AG04450 (cell line): ENCODE measurements at regions not wholly inside any gene's neighbourhood (a gene's known extent, or its start where the extent isn't known, plus 50 kb on each side); places are given as distances from the start of the nearest gene placed in this dataset.
A peak's percentile ranks its signal among the peaks of the same experiment; 100 is the strongest.

ENCODE experiments used
- CTCF ChIA-PET: fragments of 300-600, 350-600 bp; formaldehyde crosslinking; extraction: SDS; loops from one replicate; lab custom pipeline; 2022; ENCODE audit warnings: antibody characterized with exemption, inconsistent platforms; lab: Charles Lee
- POLR2A ChIA-PET: fragments of 350-600 bp; formaldehyde crosslinking; extraction: SDS; loops from one replicate; lab custom pipeline; 2021; ENCODE audit warnings: antibody characterized with exemption, inconsistent platforms; lab: Yijun Ruan, JAX
- DNase-seq: peaks from one replicate; pipeline ENCODE4 v3.0.0-alpha.2; 2011; ENCODE audit warnings: low read depth, low spot score
- H3K27ac ChIP-seq: one replicate; pipeline ENCODE4 v1.5.1; 2012; ENCODE audit warnings: low read depth, low read length, control low read depth
- H3K27me3 ChIP-seq: one replicate; pipeline ENCODE4 v1.6.0; 2012; ENCODE audit warnings: low read length; ENCODE audit not compliant: control insufficient read depth, insufficient read depth
- H3K4me3 ChIP-seq: 2 replicates; pipeline ENCODE4 v1.5.1; 2011; ENCODE audit warnings: mild to moderate bottlenecking, low read depth, low read length, control low read depth
- H3K9me3 ChIP-seq: 2 replicates; pipeline ENCODE4 v1.5.1; 2012; ENCODE audit warnings: low read length; ENCODE audit not compliant: control insufficient read depth, insufficient read depth
- CTCF ChIP-seq: IDR thresholded peaks from 2 replicates; pipeline ENCODE4 v1.5.1; 2011; ENCODE audit warnings: low read depth, low read length, control low read depth, inconsistent platforms

GRCh38 chr4:89657931-89658700, 178.8 kb downstream of the SNCA start:
- H3K27me3 ChIP-seq, result no peaks in the 10 kb centered on the region
- ChIA-PET CTCF (interaction anchor here (0.6 to 6.3 kb wide), 55 partner anchors 8 to 636 kb away, joined by 3 to 102 read pairs (median 4); partner anchors contain the start of gene MMRN1), POLR2A (no interaction called here)
- DNase-seq, result peak; percentile 1
- no peak overlapping the region for H3K27ac ChIP-seq
- TF ChIP-seq CTCF, result peak; percentile 60
- no peak overlapping the region for H3K4me3 ChIP-seq
- H3K9me3 ChIP-seq, result no peaks in the 10 kb centered on the region

- H3K4me3 ChIP-seq, result no peak overlapping the region
These were observed 183.9 kb downstream of the SNCA start for GRCh38 chr4:89653012-89653411.

GRCh38 chr4:89645482-89645881, 191.5 kb downstream of the SNCA start:
- Histone ChIP-seq H3K27me3 (no peaks in the 10 kb centered on the region), H3K9me3 (no peaks in the 10 kb centered on the region), H3K4me3 (no peak overlapping the region), H3K27ac (no peak overlapping the region)
- TF ChIP-seq CTCF, result no peak
- CTCF ChIA-PET, result no interaction called here
- no peak for DNase-seq
- POLR2A ChIA-PET, result no interaction called here

More at GRCh38 chr4:89653012-89653411, 183.9 kb downstream of the SNCA start:
- Histone ChIP-seq H3K27me3 (no peaks in the 10 kb centered on the region), H3K9me3 (no peaks in the 10 kb centered on the region), H3K27ac (no peak overlapping the region)
- ChIA-PET CTCF (interaction anchor here (3.5 kb wide), 1 partner anchor 12 kb away, joined by 35 read pairs; no protein-coding TSS in a partner anchor), POLR2A (no interaction called here)
- no peak for DNase-seq
- no peak for TF ChIP-seq CTCF

GRCh38 chr4:89641367-89641687, 195.6 kb downstream of the SNCA start:
- ChIA-PET POLR2A (no interaction called here), CTCF (interaction anchor here (0.5 to 2.1 kb wide), 42 partner anchors 8 to 416 kb away, joined by 3 to 41 read pairs (median 4); partner anchors contain the start of gene MMRN1)
- H3K4me3 ChIP-seq, result peak overlapping the region; percentile 41

More at GRCh38 chr4:89641367-89641687, 195.6 kb downstream of the SNCA start:
- TF ChIP-seq CTCF, result no peak
- no peaks in the 10 kb centered on the region for H3K27me3 ChIP-seq
- H3K27ac ChIP-seq, result no peak overlapping the region
- DNase-seq, result no peak
- no peaks in the 10 kb centered on the region for H3K9me3 ChIP-seq
